ENCODE measurements at regions not wholly inside any gene's neighbourhood (a gene's known extent, or its start where the extent isn't known, plus 50 kb on each side); places are given as distances from the start of the nearest gene placed in this dataset.

DNA sequence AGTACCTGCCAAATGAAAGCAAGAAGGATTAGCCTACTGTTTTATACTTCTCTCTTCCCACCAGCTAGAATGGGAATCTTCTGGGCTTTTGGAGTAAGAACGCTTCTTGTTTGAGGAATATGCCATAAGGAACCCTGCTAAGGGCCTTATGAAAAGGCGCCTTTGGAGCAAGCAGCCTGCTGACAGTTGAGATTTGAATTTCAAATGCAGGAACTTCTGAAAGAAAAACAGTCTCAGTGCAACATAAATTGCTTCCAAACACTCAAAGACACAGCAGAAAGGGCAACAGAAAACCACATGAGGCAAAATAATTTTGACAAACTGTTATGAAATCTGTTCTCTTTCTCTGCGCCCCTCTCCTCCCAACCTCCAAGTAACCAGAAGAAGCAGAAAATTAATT is 149.4 kb upstream of the B3GAT2 start:
- TF ChIP-seq, protein P1, sequence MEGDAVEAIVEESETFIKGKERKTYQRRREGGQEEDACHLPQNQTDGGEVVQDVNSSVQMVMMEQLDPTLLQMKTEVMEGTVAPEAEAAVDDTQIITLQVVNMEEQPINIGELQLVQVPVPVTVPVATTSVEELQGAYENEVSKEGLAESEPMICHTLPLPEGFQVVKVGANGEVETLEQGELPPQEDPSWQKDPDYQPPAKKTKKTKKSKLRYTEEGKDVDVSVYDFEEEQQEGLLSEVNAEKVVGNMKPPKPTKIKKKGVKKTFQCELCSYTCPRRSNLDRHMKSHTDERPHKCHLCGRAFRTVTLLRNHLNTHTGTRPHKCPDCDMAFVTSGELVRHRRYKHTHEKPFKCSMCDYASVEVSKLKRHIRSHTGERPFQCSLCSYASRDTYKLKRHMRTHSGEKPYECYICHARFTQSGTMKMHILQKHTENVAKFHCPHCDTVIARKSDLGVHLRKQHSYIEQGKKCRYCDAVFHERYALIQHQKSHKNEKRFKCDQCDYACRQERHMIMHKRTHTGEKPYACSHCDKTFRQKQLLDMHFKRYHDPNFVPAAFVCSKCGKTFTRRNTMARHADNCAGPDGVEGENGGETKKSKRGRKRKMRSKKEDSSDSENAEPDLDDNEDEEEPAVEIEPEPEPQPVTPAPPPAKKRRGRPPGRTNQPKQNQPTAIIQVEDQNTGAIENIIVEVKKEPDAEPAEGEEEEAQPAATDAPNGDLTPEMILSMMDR (IDR thresholded peaks at IDR 0.05; ENCODE audit: control extremely low read depth in 1 of 3, insufficient read depth in 1 of 3, low read depth in 1 of 3, low read length in 3 of 3): no peak
- no peak for TF ChIP-seq POLR2A (IDR thresholded peaks at IDR 0.05; ENCODE audit: control extremely low read depth in 1 of 2, low read depth in 2 of 2, low read length in 2 of 2)
- TF ChIP-seq YY1 (IDR thresholded peaks at IDR 0.05; ENCODE audit: low read depth, low read length): no peak
